NCI-H2107 treated with DMSO at 0.1 percent for 48 hours (cell line): ENCODE measurements at regions not wholly inside any gene's neighbourhood (a gene's known extent, or its start where the extent isn't known, plus 50 kb on each side); places are given as distances from the start of the nearest gene placed in this dataset.
"Not testable (repeated sequence)": the region's sequence is repeated elsewhere in the genome, so short reads cannot be mapped to it uniquely, and the experiment has no call there.

Experiments used
- DNase-seq: peaks from one replicate; lab custom pipeline; 2025; ENCODE audit not compliant: unreplicated experiment; lab: John Stamatoyannopoulos, UW

DNA sequence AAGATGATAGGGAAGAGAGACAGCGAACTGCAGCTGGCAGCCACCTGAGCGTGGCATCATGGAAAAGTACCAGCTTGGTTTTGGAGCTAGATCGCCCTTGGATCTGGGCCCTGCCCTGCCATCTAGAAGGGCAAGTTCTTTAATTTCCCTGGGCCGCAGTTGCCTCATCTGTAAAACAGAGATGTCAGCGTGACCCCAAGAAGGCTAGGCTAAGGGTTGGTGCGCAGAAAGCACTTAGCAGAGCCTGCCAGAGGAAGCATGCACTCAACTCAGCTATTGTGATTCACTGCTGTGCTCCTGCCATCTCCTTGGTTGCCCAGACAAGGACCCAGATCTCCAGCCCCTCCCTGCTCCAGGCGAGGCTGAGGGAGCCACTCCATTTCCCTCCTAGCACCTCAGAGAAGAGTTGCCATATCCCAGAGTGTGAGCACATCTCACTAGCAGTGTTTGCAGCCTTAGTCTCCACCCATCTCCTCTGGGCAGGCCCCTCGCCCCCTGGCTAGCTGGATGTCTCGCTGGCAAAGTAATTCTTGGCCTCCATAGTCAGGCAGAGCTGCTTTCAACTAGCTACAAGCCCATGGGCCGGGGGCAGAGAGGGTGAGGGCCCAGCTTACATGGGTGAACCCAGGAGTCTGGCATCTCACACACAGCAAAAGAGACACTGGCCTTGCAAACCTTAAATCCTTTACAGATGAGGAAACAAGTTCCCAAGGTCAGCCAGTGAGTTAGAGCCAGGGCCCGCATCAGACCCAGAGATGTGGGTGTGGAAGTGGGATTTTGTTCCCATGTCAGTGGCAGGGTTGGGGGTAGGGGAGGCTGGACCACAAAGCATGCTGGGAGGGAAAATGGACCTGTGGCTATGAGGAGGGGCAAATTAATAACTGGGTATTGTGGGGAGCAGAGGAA lies 280.7 kb upstream of the TLE3 start:
- DNase-seq: no peak

DNA sequence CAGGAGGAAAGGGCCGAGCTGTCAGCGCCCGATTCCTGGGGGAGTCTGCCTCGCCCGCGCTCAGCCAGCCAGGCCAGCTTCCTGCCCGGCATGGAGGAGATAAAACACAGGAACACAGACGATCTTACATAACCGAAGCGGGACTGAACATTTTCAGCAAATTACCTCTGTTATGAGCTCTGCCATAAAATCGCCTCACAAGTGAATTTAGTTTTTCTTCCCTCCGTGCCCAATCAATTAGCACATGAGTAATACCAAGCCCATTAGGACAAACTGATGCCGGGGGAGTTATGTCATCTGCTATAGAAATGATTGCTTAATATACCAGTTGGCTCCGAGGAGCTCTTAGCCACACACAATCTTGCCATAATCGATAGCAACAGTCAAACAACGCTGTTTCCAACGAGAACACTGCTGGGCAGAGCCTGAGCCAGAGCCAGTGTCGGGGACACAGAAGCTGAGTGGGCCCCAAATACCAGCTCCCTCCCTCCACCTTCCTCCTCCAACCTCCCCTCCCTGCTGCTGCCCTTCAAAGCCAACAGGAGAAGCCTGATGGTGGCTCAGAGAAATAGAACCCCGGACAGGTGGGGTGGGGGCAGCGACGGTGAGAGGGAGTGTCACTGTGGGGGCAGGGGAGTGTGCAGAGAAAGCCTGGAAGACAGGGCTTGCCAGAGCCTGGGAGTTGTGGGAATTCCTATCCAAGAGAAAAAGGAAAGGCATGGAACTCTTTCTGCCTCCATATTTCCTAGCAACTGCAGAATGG lies 279.4 kb upstream of the TLE3 start:
- peak; percentile 14 for DNase-seq

DNA sequence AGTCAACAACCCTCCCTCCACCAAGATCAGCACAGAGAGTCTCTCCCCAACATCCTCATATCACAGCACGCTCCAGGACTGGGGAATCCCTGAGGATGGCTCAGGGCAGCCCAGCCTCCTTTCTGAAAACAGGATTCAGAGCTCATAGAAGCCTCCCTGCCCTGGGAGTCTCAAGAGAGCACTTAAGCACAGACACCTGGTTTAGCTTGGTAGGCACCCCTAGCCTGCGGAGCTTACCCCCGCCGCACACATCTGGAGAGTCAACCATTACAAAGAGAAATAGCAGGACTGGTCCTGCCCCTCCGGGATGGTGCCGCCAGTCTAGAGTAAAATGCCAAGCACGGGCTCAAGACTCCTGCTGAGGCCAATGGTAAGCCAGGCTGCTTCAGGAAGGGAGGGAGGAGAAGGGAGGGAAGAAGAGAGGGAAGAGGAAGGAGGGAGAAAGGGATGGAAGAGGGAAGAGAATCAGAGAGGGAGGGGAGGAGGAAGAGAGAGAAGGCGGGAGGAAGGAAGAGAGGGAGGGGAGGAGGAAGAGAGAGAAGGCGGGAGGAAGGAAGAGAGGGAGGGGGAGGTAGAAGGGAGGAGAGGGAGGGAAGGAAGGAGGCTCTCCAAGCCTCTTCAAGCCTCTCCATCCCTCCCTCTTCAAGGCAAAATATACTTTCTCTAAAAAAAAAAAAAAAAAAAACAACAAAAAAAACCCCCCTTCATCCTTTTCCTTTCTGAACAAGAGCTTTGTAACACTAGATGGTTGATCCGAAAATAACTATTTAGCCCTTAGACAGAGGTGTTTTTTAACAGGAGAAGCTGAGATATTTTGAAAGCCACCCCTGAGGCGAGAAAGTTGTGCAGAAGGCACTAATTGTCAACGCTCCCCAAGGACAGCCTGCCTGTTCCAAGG lies 278.6 kb upstream of the TLE3 start:
- DNase-seq: peak; percentile 25

- DNase-seq: no peak
Observed at GRCh38 chr15:70375586-70375985, 277.9 kb upstream of the TLE3 start.

- DNase-seq: no peak
Observed at GRCh38 chr15:70375006-70375431, 277.3 kb upstream of the TLE3 start.

DNA sequence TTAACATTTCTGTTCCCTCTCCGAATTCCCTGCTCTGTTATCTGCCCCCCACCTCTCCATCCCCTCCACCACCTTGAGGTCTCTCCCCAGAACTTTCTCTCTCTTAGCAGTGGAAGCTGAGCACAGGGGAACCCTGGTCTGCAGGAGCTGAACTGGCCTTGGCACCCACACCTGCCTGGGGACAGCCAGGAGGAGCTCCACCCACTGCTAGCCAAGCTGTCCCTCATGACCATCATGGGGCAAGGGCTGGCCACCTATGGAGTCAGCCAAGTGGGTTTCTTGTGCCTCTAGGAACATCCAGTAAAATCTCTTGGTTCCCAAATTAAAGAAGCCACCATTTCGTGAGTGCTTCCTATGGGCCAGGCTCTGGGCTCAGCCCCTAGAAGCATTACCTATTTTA lies 276.4 kb upstream of the TLE3 start:
- no peak for DNase-seq

GRCh38 chr15:70373439-70373838 lies 275.7 kb upstream of the TLE3 start:
- DNase-seq: not testable (repeated sequence)

DNA sequence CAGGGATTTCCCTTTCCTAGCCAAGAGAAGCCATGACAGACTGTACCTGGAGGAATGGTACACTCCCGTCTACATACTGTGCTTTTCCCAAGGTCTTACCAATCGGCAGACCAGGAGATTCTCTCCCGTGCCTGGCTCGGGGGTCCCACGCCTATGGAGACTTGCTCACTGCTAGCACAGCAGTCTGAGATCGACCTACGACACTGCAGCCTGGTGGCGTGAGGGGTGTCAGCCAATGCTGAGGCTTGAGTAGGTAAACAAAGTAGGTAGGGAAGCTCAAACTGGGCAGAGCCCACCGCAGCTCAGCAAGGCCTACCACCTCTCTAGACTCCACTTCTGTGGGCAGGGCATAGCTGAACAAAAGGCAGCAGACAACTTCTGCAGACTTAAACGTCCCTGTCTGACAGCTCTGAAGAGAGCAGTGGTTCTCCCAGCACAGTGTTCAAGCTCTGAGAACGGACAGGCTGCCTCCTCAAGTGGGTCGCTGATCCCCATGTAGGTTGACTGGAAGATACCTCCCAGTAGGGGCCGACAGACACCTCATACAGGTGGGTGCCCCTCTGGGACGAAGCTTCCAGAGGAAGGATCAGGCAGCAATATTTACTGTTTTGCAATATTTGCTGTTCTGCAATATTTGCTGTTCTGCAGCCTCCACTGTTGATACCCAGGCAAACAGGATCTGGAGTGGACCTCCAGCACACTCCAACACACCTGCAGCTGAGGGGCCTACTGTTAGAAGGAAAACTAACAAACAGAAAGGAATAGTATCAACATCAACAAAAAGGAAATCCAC lies 270.4 kb upstream of the TLE3 start:
- not testable (repeated sequence) for DNase-seq

- DNase-seq: not testable (repeated sequence)
Observed at GRCh38 chr15:70364023-70364422, 266.3 kb upstream of the TLE3 start.

GRCh38 chr15:70362886-70363285 lies 265.2 kb upstream of the TLE3 start:
- no peak for DNase-seq

- DNase-seq: no peak
Observed at GRCh38 chr15:70362350-70362749, 264.6 kb upstream of the TLE3 start.

DNA sequence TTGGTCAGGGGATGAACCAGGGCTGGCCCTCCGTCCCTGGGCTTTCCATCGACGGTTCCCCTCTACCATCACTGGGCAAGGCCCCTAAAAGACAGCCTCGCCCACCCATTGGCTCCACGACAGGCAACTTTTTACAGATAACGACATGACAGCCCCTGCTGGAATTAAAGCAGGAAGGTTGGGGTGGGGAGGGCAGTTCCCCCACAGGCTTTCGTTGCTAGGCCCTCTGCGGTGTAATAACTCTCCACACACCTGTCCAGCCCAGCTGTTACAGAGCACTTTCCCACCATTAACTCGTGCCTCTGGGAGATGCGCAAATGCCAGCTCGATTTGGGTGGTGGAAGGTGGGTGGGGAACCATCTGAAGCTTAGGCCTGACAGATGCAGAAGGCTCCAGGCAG lies 264.2 kb upstream of the TLE3 start:
- DNase-seq: no peak

- no peak for DNase-seq
Observed at GRCh38 chr15:70361106-70361505, 263.4 kb upstream of the TLE3 start.

- DNase-seq: peak; percentile 44
Observed at GRCh38 chr15:70358871-70359647, 261.3 kb upstream of the TLE3 start.

DNA sequence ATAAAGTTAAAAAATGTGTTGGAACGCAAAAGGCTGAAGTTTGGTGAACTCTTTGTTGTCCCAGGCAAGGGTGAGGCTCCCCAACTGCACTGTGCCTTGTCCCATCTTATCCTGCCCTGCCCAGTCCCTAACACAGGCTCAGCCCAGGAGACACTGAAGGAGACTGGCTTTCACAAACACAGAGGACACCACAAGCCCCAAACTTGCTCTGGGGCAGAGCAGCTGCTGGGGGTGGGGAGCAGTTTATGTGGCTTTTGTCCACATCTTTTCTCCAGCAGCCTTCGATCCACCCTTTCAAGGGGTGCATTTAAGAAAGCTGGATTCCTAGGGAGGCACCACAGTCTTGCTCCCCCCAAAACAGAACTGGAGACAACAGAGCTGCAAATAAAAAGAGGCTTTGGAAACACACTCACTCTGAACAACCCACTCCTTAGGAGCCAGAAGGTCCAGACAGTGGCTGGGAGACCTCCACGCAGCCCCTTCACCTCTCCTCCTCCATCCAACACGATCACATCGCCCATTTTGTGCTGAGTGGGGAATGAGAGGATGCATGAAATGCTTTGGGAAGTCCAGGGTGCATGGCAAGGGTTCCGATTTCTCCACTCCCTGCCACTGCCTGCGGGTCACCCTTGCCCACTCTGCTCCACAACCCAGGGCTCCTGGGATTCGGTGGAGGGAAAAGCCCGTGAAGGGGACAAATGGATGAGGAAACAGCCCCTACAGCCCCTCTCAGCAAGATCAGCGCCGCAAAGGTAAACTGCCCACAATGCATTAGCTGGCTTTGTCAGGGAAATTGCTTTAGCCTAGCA lies 260.5 kb upstream of the TLE3 start:
- no peak for DNase-seq

GRCh38 chr15:70357453-70357852 lies 259.7 kb upstream of the TLE3 start:
- no peak for DNase-seq

DNA sequence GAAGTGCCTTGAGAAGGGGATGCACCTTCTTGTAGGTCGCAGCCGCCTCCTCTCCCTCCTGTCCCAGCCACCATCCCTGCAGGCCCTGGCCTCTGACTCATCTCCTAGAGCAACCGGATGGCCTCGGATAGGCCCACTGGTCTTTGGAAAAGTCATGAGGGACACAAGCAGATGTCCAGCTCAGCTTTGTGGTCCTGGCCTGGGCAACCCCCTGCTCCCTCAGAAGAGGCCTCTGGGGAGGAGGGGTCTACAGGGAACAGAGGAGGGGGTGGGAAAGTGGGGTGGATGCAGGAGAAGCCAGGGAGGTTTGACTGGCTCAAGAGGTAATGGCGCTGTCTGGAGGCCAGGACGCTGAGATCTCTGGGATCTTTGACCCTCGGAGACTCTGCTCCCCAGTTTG lies 259.2 kb upstream of the TLE3 start:
- no peak for DNase-seq

GRCh38 chr15:70356062-70356860 lies 258.5 kb upstream of the TLE3 start:
- no peak for DNase-seq
